DOHH2 (cell line): ENCODE measurements at regions not wholly inside any gene's neighbourhood (a gene's known extent, or its start where the extent isn't known, plus 50 kb on each side); places are given as distances from the start of the nearest gene placed in this dataset.

Experiments used
- EZH2phosphoT487 ChIP-seq: fragments of 200-600 bp; sonication (generic); IDR thresholded peaks from 2 replicates; pipeline ENCODE4 v1.6.1; 2017; ENCODE audit warnings: borderline replicate concordance, mild to moderate bottlenecking, antibody characterized with exemption, low read length, moderate library complexity, mixed read lengths
- TF ChIP-seq, protein P1 (sequence below): fragments of 200-600 bp; sonication (generic); IDR thresholded peaks from one replicate; pipeline ENCODE4 v1.5.1; 2014; ENCODE audit warnings: antibody characterized with exemption, mild to moderate bottlenecking, low read depth, low read length; ENCODE audit not compliant: poor library complexity, severe bottlenecking

DNA sequence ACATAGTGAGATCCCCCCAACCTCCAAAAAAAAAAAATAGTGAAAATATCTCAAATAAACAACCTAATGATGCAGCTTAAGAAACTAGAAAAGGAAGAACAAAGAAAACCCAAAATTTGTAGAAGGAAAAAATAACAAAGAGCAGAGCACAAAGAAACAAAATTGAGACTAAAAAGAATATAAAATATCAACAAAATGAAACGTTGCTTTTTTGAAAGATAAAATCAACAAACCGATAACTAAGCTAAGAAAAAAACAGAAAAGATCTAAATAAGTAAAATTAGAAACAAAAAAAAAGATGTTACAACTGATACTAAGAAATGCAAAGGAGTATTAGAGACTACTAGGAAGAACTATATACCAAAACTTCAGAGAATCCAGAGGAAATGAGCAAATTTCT is 139.3 kb upstream of the PALMD start:
- TF ChIP-seq, protein P1, sequence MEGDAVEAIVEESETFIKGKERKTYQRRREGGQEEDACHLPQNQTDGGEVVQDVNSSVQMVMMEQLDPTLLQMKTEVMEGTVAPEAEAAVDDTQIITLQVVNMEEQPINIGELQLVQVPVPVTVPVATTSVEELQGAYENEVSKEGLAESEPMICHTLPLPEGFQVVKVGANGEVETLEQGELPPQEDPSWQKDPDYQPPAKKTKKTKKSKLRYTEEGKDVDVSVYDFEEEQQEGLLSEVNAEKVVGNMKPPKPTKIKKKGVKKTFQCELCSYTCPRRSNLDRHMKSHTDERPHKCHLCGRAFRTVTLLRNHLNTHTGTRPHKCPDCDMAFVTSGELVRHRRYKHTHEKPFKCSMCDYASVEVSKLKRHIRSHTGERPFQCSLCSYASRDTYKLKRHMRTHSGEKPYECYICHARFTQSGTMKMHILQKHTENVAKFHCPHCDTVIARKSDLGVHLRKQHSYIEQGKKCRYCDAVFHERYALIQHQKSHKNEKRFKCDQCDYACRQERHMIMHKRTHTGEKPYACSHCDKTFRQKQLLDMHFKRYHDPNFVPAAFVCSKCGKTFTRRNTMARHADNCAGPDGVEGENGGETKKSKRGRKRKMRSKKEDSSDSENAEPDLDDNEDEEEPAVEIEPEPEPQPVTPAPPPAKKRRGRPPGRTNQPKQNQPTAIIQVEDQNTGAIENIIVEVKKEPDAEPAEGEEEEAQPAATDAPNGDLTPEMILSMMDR, result no peak
- no peak for TF ChIP-seq EZH2phosphoT487
